Mammary epithelial cell (primary cell): ENCODE measurements at regions not wholly inside any gene's neighbourhood (a gene's known extent, or its start where the extent isn't known, plus 50 kb on each side); places are given as distances from the start of the nearest gene placed in this dataset.

Experiments
- EZH2 ChIP-seq: IDR thresholded peaks from 2 replicates; pipeline ENCODE4 v1.6.1; 2012; ENCODE audit warnings: low read length, inconsistent platforms, borderline replicate concordance
- TF ChIP-seq, protein P1 (sequence below), 2 donors: IDR thresholded peaks in 1 of 2; conservative IDR thresholded peaks in 1 of 2; 2 replicates each; pipeline ENCODE4 v1.5.1; 2011 to 2012; ENCODE audit warnings: inconsistent platforms in 2 of 2, low read length in 2 of 2, mild to moderate bottlenecking in 2 of 2, control low read depth in 1 of 2, low read depth in 1 of 2; ENCODE audit not compliant: insufficient read depth in 1 of 2; ENCODE audit errors: extremely low read depth in 1 of 2

DNA sequence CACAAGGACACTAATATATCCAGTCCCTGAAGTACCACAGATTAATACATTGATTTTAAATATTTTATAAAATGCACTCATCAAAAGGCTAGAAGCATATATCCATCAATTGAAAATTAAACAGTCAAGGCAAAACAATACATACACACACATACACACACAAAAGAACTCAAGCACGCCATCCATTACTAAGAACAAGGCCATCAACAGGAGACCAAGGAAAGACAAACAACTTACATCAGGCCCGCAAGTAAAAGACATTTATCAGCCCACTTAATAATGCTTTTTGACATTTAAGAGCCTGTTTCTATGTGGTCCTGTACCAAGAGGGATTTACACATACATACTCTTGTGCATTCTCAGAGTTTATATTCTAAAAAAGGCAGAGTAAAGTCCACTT is 50.0 kb upstream of the ZNF827 start:
- TF ChIP-seq, protein P1, sequence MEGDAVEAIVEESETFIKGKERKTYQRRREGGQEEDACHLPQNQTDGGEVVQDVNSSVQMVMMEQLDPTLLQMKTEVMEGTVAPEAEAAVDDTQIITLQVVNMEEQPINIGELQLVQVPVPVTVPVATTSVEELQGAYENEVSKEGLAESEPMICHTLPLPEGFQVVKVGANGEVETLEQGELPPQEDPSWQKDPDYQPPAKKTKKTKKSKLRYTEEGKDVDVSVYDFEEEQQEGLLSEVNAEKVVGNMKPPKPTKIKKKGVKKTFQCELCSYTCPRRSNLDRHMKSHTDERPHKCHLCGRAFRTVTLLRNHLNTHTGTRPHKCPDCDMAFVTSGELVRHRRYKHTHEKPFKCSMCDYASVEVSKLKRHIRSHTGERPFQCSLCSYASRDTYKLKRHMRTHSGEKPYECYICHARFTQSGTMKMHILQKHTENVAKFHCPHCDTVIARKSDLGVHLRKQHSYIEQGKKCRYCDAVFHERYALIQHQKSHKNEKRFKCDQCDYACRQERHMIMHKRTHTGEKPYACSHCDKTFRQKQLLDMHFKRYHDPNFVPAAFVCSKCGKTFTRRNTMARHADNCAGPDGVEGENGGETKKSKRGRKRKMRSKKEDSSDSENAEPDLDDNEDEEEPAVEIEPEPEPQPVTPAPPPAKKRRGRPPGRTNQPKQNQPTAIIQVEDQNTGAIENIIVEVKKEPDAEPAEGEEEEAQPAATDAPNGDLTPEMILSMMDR (conservative IDR thresholded peaks at IDR 0.05 in 1 of 2, IDR thresholded peaks at IDR 0.05 in 1 of 2; ENCODE audit: extremely low read depth in 1 of 2, insufficient read depth in 1 of 2, low read depth in 1 of 2, low read length in 2 of 2): no peak
- TF ChIP-seq EZH2: no peak
